GM18498 (cell line): ENCODE measurements at regions not wholly inside any gene's neighbourhood (a gene's known extent, or its start where the extent isn't known, plus 50 kb on each side); places are given as distances from the start of the nearest gene placed in this dataset.

Experiments used
- ATAC-seq: cut with Tn5 transposase; IDR thresholded peaks from one replicate; pipeline ENCODE4 v1.9.1; 2021; ENCODE audit warnings: mild to moderate bottlenecking, moderate library complexity; ENCODE audit not compliant: unreplicated experiment

DNA sequence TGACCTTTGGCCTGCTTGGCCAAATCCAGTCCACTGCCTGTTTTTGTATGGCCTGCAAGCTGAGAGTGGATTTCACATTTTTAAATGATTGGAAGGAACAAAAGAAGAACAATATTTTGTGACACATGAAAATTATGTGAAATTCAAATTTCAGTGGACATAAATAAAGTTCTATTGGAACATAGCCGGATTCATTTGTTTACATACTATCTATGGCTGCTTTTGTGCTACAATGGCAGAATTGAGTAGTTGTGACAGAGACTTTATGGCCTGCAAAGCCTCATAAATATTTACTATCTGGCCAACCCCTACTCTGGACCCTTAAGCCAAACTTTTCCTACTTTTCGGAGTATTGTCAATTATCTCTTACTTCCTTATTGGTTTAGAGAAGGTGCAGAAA, 66.6 kb upstream of the IPO9 start:
- no peak for ATAC-seq

DNA sequence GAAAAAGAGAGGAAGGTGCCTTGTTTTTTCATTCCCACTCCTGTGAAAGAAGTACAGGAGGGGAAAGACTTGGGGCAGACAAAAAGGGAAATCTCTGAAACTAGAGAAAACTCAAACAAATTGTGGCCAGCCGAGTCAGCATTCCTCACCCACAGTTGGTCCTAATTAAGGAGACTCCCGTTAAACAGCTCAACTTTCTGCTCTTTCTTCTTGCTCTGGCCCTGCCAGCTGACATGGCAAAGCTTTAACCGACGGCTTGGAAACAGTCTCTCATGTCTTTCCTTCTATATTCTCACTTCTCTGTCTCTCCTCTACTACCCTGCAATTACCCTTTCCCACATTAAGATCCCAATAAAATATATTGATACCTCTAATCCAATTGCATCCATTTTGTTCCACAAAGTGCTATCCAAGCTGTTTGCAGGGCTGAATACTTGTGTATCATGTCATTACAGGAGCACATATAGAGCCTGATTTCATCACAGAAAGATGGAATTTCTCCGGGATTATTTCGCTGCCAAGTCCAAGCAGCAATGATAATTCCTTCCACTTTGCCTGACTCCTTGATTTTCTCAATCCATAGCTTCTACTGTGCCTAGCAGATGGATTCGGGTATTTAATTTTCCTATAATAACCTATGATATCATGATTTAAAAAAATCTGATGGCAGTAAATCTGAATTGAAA, 65.4 kb upstream of the IPO9 start:
- ATAC-seq: no peak

DNA sequence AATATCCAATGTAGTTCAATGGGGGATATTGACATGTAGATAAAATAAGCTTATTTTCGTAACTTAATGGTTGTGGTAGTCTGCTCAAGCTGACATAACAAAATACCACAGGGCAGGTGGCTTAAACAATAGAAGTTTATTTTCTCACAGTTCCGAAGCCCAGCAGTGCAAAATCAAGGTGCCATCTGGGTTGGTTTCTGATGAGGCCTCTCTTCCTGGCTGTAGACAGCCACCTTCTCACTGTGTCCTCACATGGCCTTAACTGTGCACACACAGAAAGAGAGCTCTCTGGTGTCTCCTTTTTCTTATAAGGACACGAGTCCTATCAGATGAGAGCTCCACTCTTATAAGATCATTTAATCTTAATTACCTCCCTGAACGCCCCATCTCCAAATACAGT, 64.8 kb upstream of the IPO9 start:
- no peak for ATAC-seq

DNA sequence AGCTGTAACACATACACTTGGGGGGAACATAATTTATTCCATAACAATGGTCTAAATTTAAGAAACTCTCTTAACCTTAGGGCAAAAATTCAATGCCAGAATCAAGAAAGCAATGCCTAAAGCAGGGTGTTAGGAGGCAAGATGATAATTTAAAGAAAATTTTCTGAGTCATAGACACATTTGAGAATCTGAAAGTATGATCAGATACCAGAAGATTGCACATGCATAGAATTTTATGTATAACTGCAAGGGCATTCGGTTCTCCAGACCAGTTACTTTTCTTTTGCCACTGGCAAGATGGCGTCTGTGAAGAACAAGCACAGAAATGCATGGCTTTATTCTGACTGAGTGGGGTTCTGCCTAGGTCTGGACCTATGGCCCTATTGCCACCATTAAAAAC, 64.4 kb upstream of the IPO9 start:
- ATAC-seq: no peak

DNA sequence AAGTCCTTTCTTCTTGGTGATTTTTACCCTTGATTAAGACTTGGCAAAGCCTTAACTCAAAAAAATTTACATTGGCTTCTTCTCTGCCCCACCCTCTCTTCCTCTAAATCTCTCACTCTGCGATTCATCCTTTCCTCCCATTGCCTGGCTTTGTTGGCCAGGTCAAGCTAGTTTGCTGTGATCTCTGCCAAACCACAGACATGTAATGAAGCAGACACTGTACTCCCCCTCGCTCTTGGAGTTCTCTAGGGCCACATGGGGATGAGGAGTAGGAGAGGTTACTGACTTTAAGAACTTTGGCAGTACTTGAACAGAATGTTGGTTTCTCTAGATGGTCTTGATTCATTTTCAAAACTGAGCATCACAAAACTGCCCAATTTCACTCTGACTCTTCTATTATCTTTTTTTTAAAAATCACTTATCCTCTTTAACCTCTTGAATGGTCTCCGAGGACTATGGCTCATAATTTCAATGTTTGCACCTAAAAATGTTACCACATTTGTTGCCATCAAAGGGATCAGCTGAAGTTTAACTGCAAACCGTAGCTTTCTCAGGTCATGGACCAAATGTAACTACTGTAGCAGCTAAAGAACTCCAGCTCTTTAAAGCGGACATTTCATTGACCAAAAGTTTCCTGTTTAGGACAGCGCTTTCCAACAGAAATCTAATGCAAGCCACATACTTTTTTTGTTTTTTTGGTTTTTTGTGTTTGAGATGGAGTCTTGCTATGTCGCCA, 62.7 kb upstream of the IPO9 start:
- no peak for ATAC-seq

DNA sequence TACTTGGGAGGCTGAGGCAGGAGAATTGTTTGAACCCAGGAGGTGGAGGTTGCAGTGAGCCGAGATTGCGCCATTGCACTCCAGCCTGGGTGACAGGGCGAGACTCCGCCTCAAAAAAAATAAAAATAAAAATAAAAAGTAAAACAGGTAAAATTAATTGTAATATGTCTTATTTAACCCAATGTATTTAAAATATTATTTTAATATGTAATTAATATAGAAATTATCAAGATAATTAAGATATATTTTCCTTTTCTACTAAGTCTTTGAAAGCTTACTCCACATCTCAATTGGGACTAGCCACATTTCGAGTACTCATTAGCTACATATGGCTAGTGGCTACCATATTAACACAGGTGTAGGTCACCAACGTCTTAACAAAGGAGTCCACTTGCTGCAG, 61.6 kb upstream of the IPO9 start:
- ATAC-seq: no peak

DNA sequence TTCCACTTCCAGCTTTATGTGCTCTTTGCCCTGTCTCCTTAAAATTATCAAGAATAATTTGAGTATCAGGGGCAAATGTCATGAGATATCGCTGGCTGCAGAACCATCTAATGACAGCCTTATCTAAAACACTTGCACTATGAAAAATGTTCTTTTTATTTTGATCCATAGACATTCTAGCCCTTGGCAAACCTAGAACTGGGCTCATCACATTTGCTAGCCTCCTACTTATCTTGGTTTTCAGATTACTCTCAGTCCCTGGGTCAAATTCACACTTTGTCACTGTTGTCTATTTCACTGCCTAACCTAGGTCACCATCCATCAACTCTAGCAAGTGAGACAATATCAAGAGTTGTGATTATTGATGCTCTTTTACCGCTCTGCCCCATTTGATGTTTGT, 59.9 kb upstream of the IPO9 start:
- ATAC-seq: no peak

DNA sequence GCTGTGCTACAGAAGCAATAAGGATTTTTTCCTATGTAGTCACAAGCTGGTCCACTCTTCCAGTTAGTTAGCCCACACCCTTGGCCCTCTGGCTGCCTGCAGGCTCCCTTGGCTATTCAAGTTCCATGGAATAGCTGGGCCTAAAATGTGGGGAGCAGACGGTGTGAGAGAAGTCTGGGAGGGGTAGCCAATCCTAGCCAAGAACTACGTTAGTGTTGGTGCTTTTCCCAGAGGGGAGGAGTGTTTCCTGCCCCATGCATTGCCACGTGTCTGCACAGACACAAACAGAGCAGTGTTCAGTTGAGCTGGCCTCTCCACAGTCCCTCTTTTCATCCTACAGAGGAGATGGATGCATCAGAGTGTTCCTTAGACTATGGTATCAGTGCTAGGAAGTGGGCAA, 59.0 kb upstream of the IPO9 start:
- ATAC-seq: no peak

DNA sequence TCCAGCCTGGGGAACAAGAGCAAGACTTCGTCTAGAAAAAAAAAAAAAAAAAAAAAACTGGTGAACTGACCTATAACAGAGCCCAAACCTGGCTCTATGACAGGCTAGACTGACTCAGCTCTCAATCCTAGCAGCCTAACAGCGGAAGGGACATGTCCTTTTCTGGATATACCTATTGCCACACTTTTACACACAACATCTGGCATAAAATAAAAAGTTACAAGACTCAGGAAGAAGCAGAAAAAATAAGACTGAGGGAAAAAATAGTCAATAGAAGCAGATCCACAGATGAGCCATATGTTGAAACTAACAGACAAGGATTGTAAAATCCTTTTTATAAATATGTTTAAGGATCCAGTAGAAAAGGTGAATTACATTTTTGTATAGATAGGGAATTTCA, 57.5 kb upstream of the IPO9 start:
- ATAC-seq: no peak

DNA sequence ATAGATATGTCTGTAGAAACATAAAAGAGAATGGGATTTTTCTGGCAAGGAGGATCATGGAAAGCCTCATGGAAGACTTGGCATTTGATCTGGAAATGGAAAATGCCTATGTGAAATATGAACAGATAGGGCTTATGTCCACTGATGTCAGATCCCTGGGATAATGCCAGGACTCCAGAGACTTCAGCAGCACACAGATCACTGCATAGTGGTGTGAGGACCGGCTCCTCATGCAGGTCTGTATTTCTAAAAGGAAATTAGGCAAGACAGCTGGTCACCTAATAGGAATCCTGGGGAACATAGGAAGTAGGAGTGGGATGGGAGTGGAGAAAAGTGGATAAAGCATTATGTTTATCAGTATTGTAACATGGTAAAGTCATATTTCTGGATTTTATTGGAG, 56.8 kb upstream of the IPO9 start:
- ATAC-seq: no peak

DNA sequence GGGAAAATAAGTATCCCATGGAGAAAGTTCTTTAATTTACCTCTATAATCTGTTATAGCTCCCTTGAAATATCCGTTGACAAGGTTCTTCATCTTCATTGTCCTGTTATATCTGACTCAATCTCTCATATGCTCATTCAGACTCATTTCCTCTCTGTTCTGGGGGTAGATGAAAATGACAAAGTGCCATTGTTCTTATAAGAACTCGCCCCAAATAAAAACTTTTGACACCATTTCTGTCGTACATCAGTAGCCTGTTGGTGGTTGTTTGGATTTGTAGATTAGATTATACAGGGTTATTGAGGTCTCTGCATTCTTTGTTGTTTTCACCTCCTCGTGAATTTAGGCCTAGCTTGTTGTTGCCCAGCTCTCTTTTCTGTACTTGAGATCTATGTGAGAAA, 55.2 kb upstream of the IPO9 start:
- no peak for ATAC-seq

DNA sequence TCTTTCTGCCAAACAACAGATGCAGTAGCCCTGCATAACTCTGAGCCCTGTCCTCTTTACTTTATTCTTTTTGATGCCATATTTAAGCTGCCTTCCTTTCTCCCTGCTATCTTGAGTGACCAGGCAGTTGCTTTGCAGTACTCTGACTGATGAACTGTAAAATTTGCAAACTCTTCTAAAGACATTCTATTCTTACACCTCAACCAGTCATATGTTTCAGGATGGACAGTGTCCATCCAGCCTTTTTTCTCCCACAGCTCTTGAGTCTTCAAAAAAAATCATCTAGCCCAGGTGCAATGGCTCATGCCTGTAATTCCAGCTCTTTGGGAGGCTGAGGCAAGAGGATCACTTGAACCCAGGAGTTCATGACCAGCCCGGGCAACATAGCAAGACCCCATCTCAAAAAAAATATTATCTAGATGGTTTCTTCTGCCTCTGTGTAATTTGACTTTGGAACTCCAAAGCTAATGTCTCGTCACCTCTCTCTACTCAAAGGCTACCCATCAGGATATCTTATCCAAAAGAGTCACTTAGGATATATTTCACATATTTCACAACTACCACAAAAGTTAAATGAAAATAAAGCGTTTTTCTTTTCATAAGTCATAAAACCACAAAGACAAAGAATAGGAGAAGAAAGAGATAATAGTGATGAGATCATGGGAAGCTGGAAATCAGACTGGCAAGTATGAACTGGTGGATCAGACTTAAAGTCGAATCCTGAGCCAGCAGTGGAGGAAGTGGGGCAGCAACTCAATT, 54.6 kb upstream of the IPO9 start:
- ATAC-seq: no peak

DNA sequence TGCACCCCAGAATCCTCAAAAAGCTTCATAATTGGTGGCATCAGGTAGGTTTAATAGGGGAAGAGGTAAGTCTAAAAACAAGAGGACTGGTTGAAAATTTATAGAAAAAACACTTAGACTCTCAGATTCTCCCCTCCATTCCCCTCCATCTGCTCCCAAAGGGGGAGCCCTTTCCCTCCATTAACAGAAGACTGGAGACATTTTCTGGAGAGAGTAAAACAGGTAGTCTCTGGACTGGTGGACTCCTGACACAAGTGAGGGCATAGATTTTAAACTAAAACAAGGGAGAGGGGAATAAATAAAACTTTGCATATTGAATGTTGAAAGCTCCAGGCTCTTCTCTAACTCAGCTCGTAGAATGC, 54.0 kb upstream of the IPO9 start:
- no peak for ATAC-seq

DNA sequence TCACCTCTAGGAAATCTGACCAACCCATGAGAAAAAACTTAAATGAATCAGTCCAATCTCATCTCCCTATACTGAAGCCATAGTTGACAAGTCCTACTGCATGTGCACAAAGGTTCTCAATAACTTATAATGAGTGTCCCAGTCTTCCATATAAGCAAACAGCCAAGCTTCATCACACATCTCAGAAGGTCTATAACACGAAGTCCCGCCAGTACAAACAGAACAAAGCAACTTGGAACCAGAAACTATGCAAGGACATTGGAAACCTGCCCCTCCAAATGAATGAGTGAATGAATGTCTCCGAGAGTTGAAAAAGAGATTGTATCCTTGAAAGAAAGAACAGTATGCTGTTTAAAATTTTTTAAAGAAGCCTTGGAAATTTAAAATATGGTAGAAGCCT, 53.6 kb upstream of the IPO9 start:
- no peak for ATAC-seq

DNA sequence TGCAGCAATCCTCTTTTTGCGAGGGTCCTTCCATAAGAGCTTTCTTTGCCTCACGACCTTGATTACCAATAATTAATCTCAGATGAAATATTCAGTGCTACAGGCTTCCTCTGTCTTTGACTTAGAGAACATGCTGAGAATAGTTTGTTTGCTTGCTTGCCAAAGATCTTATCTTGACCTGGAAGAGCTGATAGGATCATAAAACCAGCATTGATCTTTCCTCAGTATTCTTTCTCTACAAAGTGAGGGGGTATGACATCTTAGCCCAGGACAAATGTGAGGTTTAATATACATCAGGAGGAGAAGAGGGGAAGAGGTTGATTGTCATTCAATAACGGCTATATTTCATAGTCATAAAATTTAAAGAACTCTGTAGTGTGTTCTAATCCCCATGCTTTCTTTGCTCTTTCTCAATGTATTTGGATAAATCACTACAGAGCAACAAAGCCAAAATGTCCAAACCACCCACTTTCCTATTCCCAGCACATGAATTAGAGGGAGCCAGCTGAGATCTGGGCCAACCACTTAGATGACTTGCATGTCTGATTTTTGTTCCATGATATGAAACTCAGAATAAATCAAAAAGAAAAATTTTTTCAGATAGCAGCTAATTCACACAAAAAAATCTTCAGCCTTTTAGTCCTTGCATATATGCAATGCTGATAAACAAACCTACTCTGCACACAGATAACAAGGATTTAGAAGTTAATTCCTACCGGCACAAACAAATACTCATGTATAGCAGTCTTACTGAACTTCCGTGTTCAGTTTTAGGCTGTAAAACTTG, 50.5 kb upstream of the IPO9 start:
- no peak for ATAC-seq
